ENCODE measurements at regions not wholly inside any gene's neighbourhood (a gene's known extent, or its start where the extent isn't known, plus 50 kb on each side); places are given as distances from the start of the nearest gene placed in this dataset.
"Not testable (repeated sequence)": the region's sequence is repeated elsewhere in the genome, so short reads cannot be mapped to it uniquely, and the experiment has no call there.

GRCh38 chr9:102941868-102942267 lies 53.3 kb upstream of the CYLC2 start:
- DNase-seq, result no peak

- DNase-seq, result no peak
Observed at GRCh38 chr9:102922526-102922925, 72.6 kb upstream of the CYLC2 start.

GRCh38 chr9:102911185-102911584 lies 83.9 kb upstream of the CYLC2 start:
- DNase-seq, result no peak

- not testable (repeated sequence) for DNase-seq
Observed at GRCh38 chr9:102905795-102906194, 89.3 kb upstream of the CYLC2 start.

GRCh38 chr9:102892025-102892424 lies 103.1 kb upstream of the CYLC2 start:
- no peak for DNase-seq

- DNase-seq, result not testable (repeated sequence)
Observed at GRCh38 chr9:102888747-102889146, 106.4 kb upstream of the CYLC2 start.

- DNase-seq, result no peak
Observed at GRCh38 chr9:102875687-102876086, 119.4 kb upstream of the CYLC2 start.

GRCh38 chr9:102867488-102867887 lies 127.6 kb upstream of the CYLC2 start:
- DNase-seq, result no peak

GRCh38 chr9:102862478-102862877 lies 132.7 kb upstream of the CYLC2 start:
- DNase-seq, result no peak

- no peak for DNase-seq
Observed at GRCh38 chr9:102855641-102856040, 139.5 kb upstream of the CYLC2 start.

- DNase-seq, result no peak
Observed at GRCh38 chr9:102845827-102846371, 149.2 kb upstream of the CYLC2 start.

GRCh38 chr9:102844716-102845115 lies 150.4 kb upstream of the CYLC2 start:
- no peak for DNase-seq

- no peak for DNase-seq
Observed at GRCh38 chr9:102842423-102842822, 152.7 kb upstream of the CYLC2 start.

GRCh38 chr9:102841376-102841775 lies 153.8 kb upstream of the CYLC2 start:
- DNase-seq, result no peak

GRCh38 chr9:102840335-102840734 lies 154.8 kb upstream of the CYLC2 start:
- no peak for DNase-seq

GRCh38 chr9:102832814-102833213 lies 162.3 kb upstream of the CYLC2 start:
- DNase-seq, result no peak

- DNase-seq, result no peak
Observed at GRCh38 chr9:102796244-102796643, 198.9 kb upstream of the CYLC2 start.

GRCh38 chr9:102795532-102795931 lies 199.6 kb upstream of the CYLC2 start:
- no peak for DNase-seq

GRCh38 chr9:102779356-102779755 lies 215.8 kb upstream of the CYLC2 start:
- no peak for DNase-seq

GRCh38 chr9:102778746-102779145 lies 216.4 kb upstream of the CYLC2 start:
- DNase-seq, result no peak

- no peak for DNase-seq
Observed at GRCh38 chr9:102770704-102771103, 224.4 kb upstream of the CYLC2 start.

GRCh38 chr9:102769307-102769706 lies 225.8 kb upstream of the CYLC2 start:
- no peak for DNase-seq

GRCh38 chr9:102768002-102768401 lies 227.1 kb upstream of the CYLC2 start:
- no peak for DNase-seq

- no peak for DNase-seq
Observed at GRCh38 chr9:102767076-102767475, 228.1 kb upstream of the CYLC2 start.

GRCh38 chr9:102740578-102740977 lies 254.6 kb upstream of the CYLC2 start:
- no peak for DNase-seq

GRCh38 chr9:102728946-102729345 lies 266.2 kb upstream of the CYLC2 start:
- no peak for DNase-seq
